PC-3 (cell line): ENCODE measurements at regions not wholly inside any gene's neighbourhood (a gene's known extent, or its start where the extent isn't known, plus 50 kb on each side); places are given as distances from the start of the nearest gene placed in this dataset.
"Not testable (repeated sequence)": the region's sequence is repeated elsewhere in the genome, so short reads cannot be mapped to it uniquely, and the experiment has no call there.

Experiments used
- ATAC-seq: fragments of 200-7000 bp; cut with Tn5 transposase; 2 replicates; pipeline ENCODE4 v1.9.1; 2020; ENCODE audit warnings: mild to moderate bottlenecking, moderate library complexity
- BruUV-seq: library from RNA; stranded (reverse); fragments of 400-500 nt; replicated peaks from 2 replicates; lab custom pipeline; 2021; lab: Mats Ljungman, UMichigan
- CTCF ChIA-PET: fragments of 300-600 bp; sonication (Branson Sonifier 250); formaldehyde crosslinking; loops from one replicate; lab custom pipeline; 2022; ENCODE audit warnings: antibody characterized with exemption; lab: Charles Lee
- POLR2A ChIA-PET: fragments of 300-600 bp; sonication (Branson Sonifier 250); formaldehyde crosslinking; loops from one replicate; lab custom pipeline; 2022; ENCODE audit warnings: antibody characterized with exemption; ENCODE audit not compliant: unreplicated experiment; lab: Charles Lee
- DNase-seq: peaks from one replicate; pipeline ENCODE4 v3.0.0-alpha.2; 2015
- H2AFZ ChIP-seq: fragments of 300-600 bp; sonication (generic); 2 replicates; pipeline ENCODE4 v1.6.0; 2016; ENCODE audit warnings: antibody characterized with exemption, low read length
- H3F3A ChIP-seq: fragments of 300-600 bp; sonication (generic); one replicate; pipeline ENCODE4 v1.6.0; 2017; ENCODE audit warnings: antibody characterized with exemption, low read length, control low read depth, mild to moderate bottlenecking; ENCODE audit not compliant: unreplicated experiment
- H3K27ac ChIP-seq: fragments of 300-600 bp; sonication (generic); 2 replicates; pipeline ENCODE4 v1.5.1; 2016; ENCODE audit warnings: mild to moderate bottlenecking, low read length
- H3K27me3 ChIP-seq: fragments of 300-600 bp; sonication (generic); 2 replicates; pipeline ENCODE4 v1.6.1; 2016; ENCODE audit warnings: low read length, mixed read lengths
- H3K36me3 ChIP-seq: fragments of 300-600 bp; sonication (generic); 2 replicates; pipeline ENCODE4 v1.6.1; 2016; ENCODE audit warnings: low read depth, mixed run types, low read length, mixed read lengths
- H3K4me1 ChIP-seq: fragments of 300-600 bp; sonication (generic); 2 replicates; pipeline ENCODE4 v1.5.1; 2016; ENCODE audit warnings: low read length; ENCODE audit not compliant: insufficient read depth
- H3K4me2 ChIP-seq: fragments of 300-600 bp; sonication (generic); 2 replicates; pipeline ENCODE4 v1.6.0; 2016; ENCODE audit warnings: low read length
- H3K4me3 ChIP-seq: fragments of 300-600 bp; sonication (generic); 2 replicates; pipeline ENCODE4 v1.5.1; 2016; ENCODE audit warnings: mild to moderate bottlenecking, low read length, mixed read lengths
- H3K79me2 ChIP-seq: fragments of 300-600 bp; sonication (generic); 2 replicates; pipeline ENCODE4 v1.6.1; 2017; ENCODE audit warnings: low read length, mixed read lengths
- H3K9ac ChIP-seq: fragments of 300-600 bp; sonication (generic); 2 replicates; pipeline ENCODE4 v1.6.0; 2016; ENCODE audit warnings: mild to moderate bottlenecking, low read length
- H3K9me2 ChIP-seq: fragments of 300-600 bp; sonication (generic); replicated peaks from 2 replicates; pipeline ENCODE4 v1.6.1; 2016; ENCODE audit warnings: mixed run types, low read length, mixed read lengths
- H3K9me3 ChIP-seq: fragments of 300-600 bp; sonication (generic); 2 replicates; pipeline ENCODE4 v1.6.1; 2016; ENCODE audit warnings: low read length, mixed read lengths
- H4K20me1 ChIP-seq: fragments of 300-600 bp; sonication (generic); 2 replicates; pipeline ENCODE4 v1.6.1; 2016; ENCODE audit warnings: low read length, mixed read lengths
- CTCF ChIP-seq: fragments of 300-600 bp; sonication (generic); conservative IDR thresholded peaks from 2 replicates; pipeline ENCODE4 v1.5.1; 2017; ENCODE audit warnings: antibody characterized with exemption, low read depth, mild to moderate bottlenecking, low read length
- EZH2 ChIP-seq: fragments of 300-600 bp; sonication (generic); IDR thresholded peaks from one replicate; pipeline ENCODE4 v1.6.1; 2017; ENCODE audit warnings: antibody characterized with exemption, mild to moderate bottlenecking, low read length; ENCODE audit not compliant: unreplicated experiment
- EZH2phosphoT487 ChIP-seq: fragments of 300-600 bp; sonication (generic); IDR thresholded peaks from 2 replicates; pipeline ENCODE4 v1.6.1; 2018; ENCODE audit warnings: mild to moderate bottlenecking, antibody characterized with exemption, low read length, borderline replicate concordance
- intact Hi-C: fragments of 100-400 bp; cut with micrococcal nuclease; formaldehyde crosslinking; loops from 2 replicates; pipeline ENCODE4 v1.9.0; 2023

GRCh38 chr12:87001102-87001501 lies 744.9 kb upstream of the MGAT4C start:
- Histone ChIP-seq H3K36me3 (no peaks in the 10 kb centered on the region; the same call in 1 of the 2 replicates), H3F3A (no peaks in the 10 kb centered on the region), H3K4me3 (no peak overlapping the region), H3K27ac (no peak overlapping the region), H3K79me2 (no peaks in the 10 kb centered on the region), H4K20me1 (no peaks in the 10 kb centered on the region), H3K9me3 (no peaks in the 10 kb centered on the region), H3K9ac (no peak overlapping the region), H3K9me2 (no peaks in the 10 kb centered on the region), H3K4me1 (no peaks in the 10 kb centered on the region), H3K27me3 (no peaks in the 10 kb centered on the region), H2AFZ (no peak overlapping the region), H3K4me2 (no peak overlapping the region)
- no TSS peak for BruUV-seq
- intact Hi-C loops: no loop called here
- no peak for ATAC-seq
- ChIA-PET POLR2A (no interaction called here), CTCF (no interaction called here)
- TF ChIP-seq CTCF (no peak), EZH2 (no peak), EZH2phosphoT487 (no peak)
- no peak for DNase-seq

GRCh38 chr12:86985298-86985697 lies 729.1 kb upstream of the MGAT4C start:
- no TSS peak for BruUV-seq
- TF ChIP-seq CTCF (no peak), EZH2 (no peak), EZH2phosphoT487 (no peak)
- H3K4me2 ChIP-seq: no peak overlapping the region
- no peak for DNase-seq
- no peak overlapping the region for H3K27ac ChIP-seq
- no peaks in the 10 kb centered on the region for H4K20me1 ChIP-seq
- H3K9me3 ChIP-seq: no peaks in the 10 kb centered on the region
- no peaks in the 10 kb centered on the region for H3K36me3 ChIP-seq
- no peak overlapping the region for H3K4me3 ChIP-seq
- no peaks in the 10 kb centered on the region for H3K27me3 ChIP-seq
- no peak for ATAC-seq
- ChIA-PET POLR2A (no interaction called here), CTCF (no interaction called here)
- no peaks in the 10 kb centered on the region for H3K79me2 ChIP-seq
- no peaks in the 10 kb centered on the region for H3F3A ChIP-seq
- H3K4me1 ChIP-seq: no peaks in the 10 kb centered on the region
- H3K9ac ChIP-seq: no peak overlapping the region
- intact Hi-C loops: no loop called here
- H3K9me2 ChIP-seq: no peaks in the 10 kb centered on the region
- H2AFZ ChIP-seq: no peak overlapping the region

GRCh38 chr12:86970595-86970994 lies 714.4 kb upstream of the MGAT4C start:
- H3K79me2 ChIP-seq, H3K9me2 ChIP-seq, H3K9ac ChIP-seq, H3K9me3 ChIP-seq, CTCF ChIA-PET, DNase-seq, POLR2A ChIA-PET, H3K4me2 ChIP-seq, BruUV-seq, H3K4me3 ChIP-seq, H3K27ac ChIP-seq, ATAC-seq, H2AFZ ChIP-seq, H3K36me3 ChIP-seq, H3F3A ChIP-seq, H3K27me3 ChIP-seq, H4K20me1 ChIP-seq, intact Hi-C loops, H3K4me1 ChIP-seq: not testable (repeated sequence)
